ENCODE measurements at regions not wholly inside any gene's neighbourhood (a gene's known extent, or its start where the extent isn't known, plus 50 kb on each side); places are given as distances from the start of the nearest gene placed in this dataset.

DNA sequence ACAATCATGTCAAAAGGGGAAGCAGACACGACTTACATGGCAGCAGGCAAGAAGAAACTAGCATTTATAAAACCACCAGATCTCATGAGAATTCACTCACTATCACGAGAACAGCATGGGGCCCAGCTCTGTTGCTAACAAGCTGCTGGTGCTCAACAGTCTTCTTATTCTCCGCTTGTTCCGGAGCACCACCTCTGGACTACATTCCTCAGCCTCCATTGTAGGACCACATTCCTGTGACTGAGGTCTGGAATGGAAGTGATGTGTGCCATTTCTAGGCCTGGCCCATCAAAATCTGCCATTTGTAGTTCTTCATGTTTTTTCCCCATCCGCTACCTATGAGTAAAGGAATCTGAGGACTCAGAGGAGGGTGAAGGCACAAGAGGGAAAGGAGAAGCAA is 111.5 kb upstream of the PTCHD1 start:
- H3K27ac ChIP-seq (ENCODE audit: low read depth, low read length, severe bottlenecking) = no peak overlapping the region
- H3K9me3 ChIP-seq (ENCODE audit: control insufficient read depth, low read length) = no peaks in the 10 kb centered on the region
- 92% methylated on average over 2 of the region's 5 CpGs; no CpG with 5 or more reads in 1 of the 2 experiments for WGBS, 2 experiments (ENCODE audit: insufficient coverage in 2 of 2)
- no peak overlapping the region for H3K4me3 ChIP-seq (ENCODE audit: extremely low read depth, insufficient read depth, low read length, poor library complexity, severe bottlenecking)
- H3K36me3 ChIP-seq (ENCODE audit: control insufficient read depth, insufficient read depth, low read length) = no peaks in the 10 kb centered on the region
- H3K4me1 ChIP-seq (ENCODE audit: control insufficient read depth, insufficient read depth, low read length, poor library complexity, severe bottlenecking) = no peaks in the 10 kb centered on the region

DNA sequence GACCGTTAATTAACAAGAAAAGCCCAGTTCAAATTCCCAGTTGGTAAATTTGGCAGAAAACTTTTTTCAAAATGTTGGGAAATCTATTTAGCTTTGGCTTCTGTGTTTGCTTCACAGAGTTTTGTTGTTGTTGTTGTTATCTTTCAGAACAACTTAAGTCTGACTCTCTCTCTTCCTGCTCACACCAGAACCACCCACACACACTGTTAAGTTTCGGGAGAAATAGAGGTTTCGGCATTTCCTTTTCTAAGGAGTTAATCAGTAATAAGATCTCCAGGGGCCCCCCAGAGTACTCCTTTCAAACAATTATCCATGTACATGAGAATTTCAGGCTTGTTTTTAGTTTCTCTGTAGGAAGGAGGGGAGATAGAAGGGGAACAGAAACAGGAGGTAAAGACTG is 106.2 kb upstream of the PTCHD1 start:
- H3K4me3 ChIP-seq (ENCODE audit: extremely low read depth, insufficient read depth, low read length, poor library complexity, severe bottlenecking) = no peak overlapping the region
- no peaks in the 10 kb centered on the region for H3K9me3 ChIP-seq (ENCODE audit: control insufficient read depth, low read length)
- no peaks in the 10 kb centered on the region for H3K36me3 ChIP-seq (ENCODE audit: control insufficient read depth, insufficient read depth, low read length)
- no CpG with 5 or more reads among the region's 3 CpGs for WGBS, 2 experiments (ENCODE audit: insufficient coverage in 2 of 2)
- no peaks in the 10 kb centered on the region for H3K4me1 ChIP-seq (ENCODE audit: control insufficient read depth, insufficient read depth, low read length, poor library complexity, severe bottlenecking)
- H3K27ac ChIP-seq (ENCODE audit: low read depth, low read length, severe bottlenecking) = peak overlapping the region; percentile 72

DNA sequence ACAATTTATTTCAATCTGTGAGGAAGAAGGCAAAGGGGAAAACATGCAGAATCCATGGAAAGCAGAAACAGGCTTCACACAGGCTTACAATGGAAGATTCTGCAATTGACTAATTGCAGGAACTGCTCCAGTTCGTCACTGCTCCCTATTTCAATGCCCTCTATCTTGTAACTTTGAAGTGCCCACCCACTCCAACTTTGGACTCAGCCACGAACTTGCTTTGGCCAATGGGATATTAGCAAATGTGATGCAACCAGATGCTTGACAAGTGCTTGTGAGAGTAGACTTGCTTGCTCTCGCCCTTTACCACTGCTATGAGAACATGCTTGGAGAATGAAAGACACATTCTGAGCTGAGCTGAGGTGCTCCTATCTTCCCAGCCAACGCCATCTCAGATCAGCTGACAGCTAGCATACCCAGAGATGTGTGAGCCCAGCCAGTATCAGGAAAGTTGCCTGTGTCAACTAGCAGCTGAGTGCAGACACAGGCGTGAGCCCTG is 105.7 kb upstream of the PTCHD1 start:
- Histone ChIP-seq H3K36me3 (ENCODE audit: control insufficient read depth, insufficient read depth, low read length) (no peaks in the 10 kb centered on the region), H3K27ac (ENCODE audit: low read depth, low read length, severe bottlenecking) (peak overlapping the region; percentile 72), H3K4me3 (ENCODE audit: extremely low read depth, insufficient read depth, low read length, poor library complexity, severe bottlenecking) (no peak overlapping the region), H3K4me1 (ENCODE audit: control insufficient read depth, insufficient read depth, low read length, poor library complexity, severe bottlenecking) (no peaks in the 10 kb centered on the region), H3K9me3 (ENCODE audit: control insufficient read depth, low read length) (no peaks in the 10 kb centered on the region)
- WGBS, 2 experiments (ENCODE audit: insufficient coverage in 2 of 2) = 62 to 82% methylated on average over 2 of the region's 5 CpGs

DNA sequence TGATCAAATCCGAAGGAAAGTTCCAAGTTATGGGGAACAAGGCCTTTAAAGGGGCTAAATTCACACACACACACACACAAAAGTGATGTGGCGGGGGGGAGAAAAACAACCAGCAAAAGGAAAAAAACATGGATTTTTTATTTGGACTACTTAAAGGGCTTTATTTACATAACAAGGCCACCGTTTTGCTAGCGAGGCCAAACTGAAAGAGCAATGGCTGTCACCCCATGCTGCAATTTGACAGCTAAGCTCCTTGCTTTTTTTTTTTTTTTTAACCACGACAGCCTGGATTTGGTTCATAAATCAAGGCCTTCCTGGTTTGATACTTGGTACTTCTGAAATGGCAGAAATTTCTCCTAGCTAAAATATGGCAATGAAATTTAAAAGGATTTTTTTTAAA is 99.6 kb upstream of the PTCHD1 start:
- no CpG with 5 or more reads among the region's 5 CpGs for WGBS, 2 experiments (ENCODE audit: insufficient coverage in 2 of 2)
- H3K27ac ChIP-seq (ENCODE audit: low read depth, low read length, severe bottlenecking) = no peak overlapping the region

DNA sequence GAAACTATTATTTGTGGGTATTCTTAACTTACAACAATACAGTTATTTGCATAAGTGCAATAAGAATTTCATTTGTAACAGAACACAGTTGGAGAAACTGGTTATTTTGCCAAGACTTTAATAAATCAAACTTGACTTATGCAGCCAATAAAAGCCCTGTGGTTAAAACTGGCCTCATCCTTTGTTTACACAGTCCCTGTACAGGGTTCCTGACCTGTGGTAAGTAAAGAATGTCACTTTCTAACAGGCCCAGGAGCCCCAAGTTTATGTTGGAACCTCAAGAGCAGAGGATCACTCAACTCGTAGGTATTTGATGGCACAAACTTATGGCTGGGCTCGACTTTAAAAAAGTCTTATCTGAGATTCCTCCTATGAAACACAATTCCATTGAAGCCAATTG is 88.6 kb upstream of the PTCHD1 start:
- Histone ChIP-seq H3K27ac (ENCODE audit: low read depth, low read length, severe bottlenecking) (no peak overlapping the region), H3K9me3 (ENCODE audit: control insufficient read depth, low read length) (no peaks in the 10 kb centered on the region), H3K4me3 (ENCODE audit: extremely low read depth, insufficient read depth, low read length, poor library complexity, severe bottlenecking) (no peak overlapping the region), H3K36me3 (ENCODE audit: control insufficient read depth, insufficient read depth, low read length) (no peaks in the 10 kb centered on the region), H3K4me1 (ENCODE audit: control insufficient read depth, insufficient read depth, low read length, poor library complexity, severe bottlenecking) (no peaks in the 10 kb centered on the region)
- 100% methylated on average over 1 of the region's 2 CpGs; no CpG with 5 or more reads in 1 of the 2 experiments for WGBS, 2 experiments (ENCODE audit: insufficient coverage in 2 of 2)

More for the DNA sequence above, 99.6 kb upstream of the PTCHD1 start:
- no peak overlapping the region for H3K4me3 ChIP-seq (ENCODE audit: extremely low read depth, insufficient read depth, low read length, poor library complexity, severe bottlenecking)
- no peaks in the 10 kb centered on the region for H3K9me3 ChIP-seq (ENCODE audit: control insufficient read depth, low read length)
- no peaks in the 10 kb centered on the region for H3K4me1 ChIP-seq (ENCODE audit: control insufficient read depth, insufficient read depth, low read length, poor library complexity, severe bottlenecking)
- no peaks in the 10 kb centered on the region for H3K36me3 ChIP-seq (ENCODE audit: control insufficient read depth, insufficient read depth, low read length)

DNA sequence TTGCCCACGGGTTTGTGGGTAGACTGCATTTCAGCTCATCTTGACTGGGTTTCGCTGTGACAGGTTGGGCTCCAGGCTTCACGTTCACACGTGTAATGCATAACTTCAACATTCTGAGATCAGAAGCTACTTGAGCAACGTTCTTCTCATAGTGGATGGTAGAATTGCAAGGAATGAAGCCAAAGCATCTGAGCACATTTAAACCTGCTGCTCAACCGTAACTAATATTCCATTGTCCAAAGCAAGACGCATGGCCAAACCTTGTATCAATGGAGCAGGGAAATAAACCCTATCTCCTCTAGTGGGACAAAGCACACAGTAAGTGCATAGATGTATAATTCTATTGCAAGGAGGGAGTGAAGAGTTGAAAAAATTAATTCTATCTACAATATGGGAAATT is 86.5 kb upstream of the PTCHD1 start:
- WGBS, 2 experiments (ENCODE audit: insufficient coverage in 2 of 2) = no CpG with 5 or more reads among the region's 7 CpGs
- Histone ChIP-seq H3K27ac (ENCODE audit: low read depth, low read length, severe bottlenecking) (no peak overlapping the region), H3K9me3 (ENCODE audit: control insufficient read depth, low read length) (no peaks in the 10 kb centered on the region), H3K4me3 (ENCODE audit: extremely low read depth, insufficient read depth, low read length, poor library complexity, severe bottlenecking) (no peak overlapping the region), H3K36me3 (ENCODE audit: control insufficient read depth, insufficient read depth, low read length) (no peaks in the 10 kb centered on the region), H3K4me1 (ENCODE audit: control insufficient read depth, insufficient read depth, low read length, poor library complexity, severe bottlenecking) (no peaks in the 10 kb centered on the region)

DNA sequence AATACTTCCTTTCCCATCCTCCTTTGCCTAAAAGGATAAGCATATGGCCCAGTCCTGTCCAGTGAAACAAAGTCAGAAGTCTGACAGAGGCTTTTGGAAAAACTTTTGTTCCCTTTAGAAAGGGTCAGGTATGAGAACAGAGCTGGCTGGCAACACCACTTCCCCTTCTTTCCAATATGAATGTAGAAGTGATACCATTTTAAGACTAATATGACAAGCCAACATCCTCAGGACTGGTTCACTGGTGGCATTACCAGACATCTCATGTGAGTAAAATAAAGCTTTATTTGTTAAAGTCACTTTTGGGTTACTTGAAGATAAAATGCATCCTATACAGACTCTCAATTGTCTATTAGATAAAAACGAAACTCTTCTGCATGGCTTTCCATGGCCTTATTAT is 83.6 kb upstream of the PTCHD1 start:
- no peaks in the 10 kb centered on the region for H3K36me3 ChIP-seq (ENCODE audit: control insufficient read depth, insufficient read depth, low read length)
- H3K27ac ChIP-seq (ENCODE audit: low read depth, low read length, severe bottlenecking) = no peak overlapping the region
- no peaks in the 10 kb centered on the region for H3K9me3 ChIP-seq (ENCODE audit: control insufficient read depth, low read length)
- H3K4me1 ChIP-seq (ENCODE audit: control insufficient read depth, insufficient read depth, low read length, poor library complexity, severe bottlenecking) = no peaks in the 10 kb centered on the region
- H3K4me3 ChIP-seq (ENCODE audit: extremely low read depth, insufficient read depth, low read length, poor library complexity, severe bottlenecking) = no peak overlapping the region
- no CpG with 5 or more reads among the region's 1 CpG for WGBS, 2 experiments (ENCODE audit: insufficient coverage in 2 of 2)

DNA sequence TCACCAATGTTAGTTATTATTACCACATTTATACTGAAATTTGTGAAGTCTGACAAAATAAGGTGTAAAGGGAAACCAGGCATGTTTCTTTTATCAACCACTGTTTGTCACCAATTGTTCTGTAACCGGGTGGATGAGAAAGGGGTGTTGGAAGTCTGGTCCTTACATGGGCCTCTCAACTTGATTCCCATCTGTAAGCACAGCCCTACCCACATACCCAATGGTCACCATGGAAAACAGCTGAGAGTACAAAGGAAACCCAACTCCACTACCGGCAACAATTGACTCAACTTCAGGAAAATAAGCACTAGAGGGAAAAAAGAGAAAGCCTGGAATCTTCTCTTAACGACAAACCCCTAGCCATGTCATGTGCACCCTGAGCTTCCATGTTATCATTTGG is 70.8 kb upstream of the PTCHD1 start:
- no CpG with 5 or more reads among the region's 3 CpGs for WGBS, 2 experiments (ENCODE audit: insufficient coverage in 2 of 2)
- no peaks in the 10 kb centered on the region for H3K36me3 ChIP-seq (ENCODE audit: control insufficient read depth, insufficient read depth, low read length)
- H3K9me3 ChIP-seq (ENCODE audit: control insufficient read depth, low read length) = no peaks in the 10 kb centered on the region
- no peaks in the 10 kb centered on the region for H3K4me1 ChIP-seq (ENCODE audit: control insufficient read depth, insufficient read depth, low read length, poor library complexity, severe bottlenecking)
- H3K4me3 ChIP-seq (ENCODE audit: extremely low read depth, insufficient read depth, low read length, poor library complexity, severe bottlenecking) = no peak overlapping the region
- no peak overlapping the region for H3K27ac ChIP-seq (ENCODE audit: low read depth, low read length, severe bottlenecking)

DNA sequence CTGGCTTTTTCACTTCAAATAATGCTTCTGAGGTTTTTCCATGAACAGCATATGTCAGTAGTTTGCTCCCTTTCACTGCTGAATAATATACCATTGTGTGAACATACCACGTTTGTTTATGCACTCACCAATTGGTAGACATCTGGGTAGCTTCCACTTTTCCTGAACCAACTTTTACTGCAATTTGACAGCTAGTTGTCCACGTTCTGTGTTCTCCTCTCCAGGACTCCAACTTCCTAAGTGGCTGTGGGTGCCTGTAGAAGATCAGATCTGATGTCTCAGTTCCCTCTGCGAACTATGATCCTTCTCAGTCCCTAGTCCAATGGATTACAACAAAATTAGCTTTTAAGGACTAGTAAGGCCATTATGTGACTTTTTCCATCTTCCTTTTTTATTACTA is 64.7 kb upstream of the PTCHD1 start:
- no peaks in the 10 kb centered on the region for H3K4me1 ChIP-seq (ENCODE audit: control insufficient read depth, insufficient read depth, low read length, poor library complexity, severe bottlenecking)
- no peaks in the 10 kb centered on the region for H3K36me3 ChIP-seq (ENCODE audit: control insufficient read depth, insufficient read depth, low read length)
- no peaks in the 10 kb centered on the region for H3K9me3 ChIP-seq (ENCODE audit: control insufficient read depth, low read length)
- WGBS, 2 experiments (ENCODE audit: insufficient coverage in 2 of 2) = 80 to 100% methylated on average over 1 of the region's 3 CpGs
- no peak overlapping the region for H3K4me3 ChIP-seq (ENCODE audit: extremely low read depth, insufficient read depth, low read length, poor library complexity, severe bottlenecking)
- no peak overlapping the region for H3K27ac ChIP-seq (ENCODE audit: low read depth, low read length, severe bottlenecking)

DNA sequence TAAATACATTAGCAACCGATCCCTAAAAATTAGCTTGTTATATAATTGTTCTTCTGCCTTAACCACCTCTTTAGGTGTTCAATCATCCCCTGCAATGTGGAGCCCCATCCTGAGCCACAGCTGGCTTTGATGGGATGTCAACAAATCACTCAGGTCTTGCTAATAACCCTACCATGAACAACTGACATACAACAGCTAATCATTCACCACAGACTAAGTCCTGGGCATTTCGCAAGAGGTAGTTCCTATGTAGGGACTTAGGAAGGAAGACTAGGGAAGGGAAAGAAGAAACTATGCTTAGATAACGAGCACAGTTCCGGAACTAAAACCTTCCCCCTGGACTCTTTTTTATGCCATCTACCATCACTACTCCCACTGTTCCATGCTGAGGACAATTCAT is 63.6 kb upstream of the PTCHD1 start:
- WGBS, 2 experiments (ENCODE audit: insufficient coverage in 2 of 2) = 90% methylated on average over 2 of the region's 4 CpGs; no CpG with 5 or more reads in 1 of the 2 experiments
- no peak overlapping the region for H3K27ac ChIP-seq (ENCODE audit: low read depth, low read length, severe bottlenecking)
- no peaks in the 10 kb centered on the region for H3K36me3 ChIP-seq (ENCODE audit: control insufficient read depth, insufficient read depth, low read length)
- no peaks in the 10 kb centered on the region for H3K4me1 ChIP-seq (ENCODE audit: control insufficient read depth, insufficient read depth, low read length, poor library complexity, severe bottlenecking)
- H3K9me3 ChIP-seq (ENCODE audit: control insufficient read depth, low read length) = no peaks in the 10 kb centered on the region
- H3K4me3 ChIP-seq (ENCODE audit: extremely low read depth, insufficient read depth, low read length, poor library complexity, severe bottlenecking) = no peak overlapping the region

DNA sequence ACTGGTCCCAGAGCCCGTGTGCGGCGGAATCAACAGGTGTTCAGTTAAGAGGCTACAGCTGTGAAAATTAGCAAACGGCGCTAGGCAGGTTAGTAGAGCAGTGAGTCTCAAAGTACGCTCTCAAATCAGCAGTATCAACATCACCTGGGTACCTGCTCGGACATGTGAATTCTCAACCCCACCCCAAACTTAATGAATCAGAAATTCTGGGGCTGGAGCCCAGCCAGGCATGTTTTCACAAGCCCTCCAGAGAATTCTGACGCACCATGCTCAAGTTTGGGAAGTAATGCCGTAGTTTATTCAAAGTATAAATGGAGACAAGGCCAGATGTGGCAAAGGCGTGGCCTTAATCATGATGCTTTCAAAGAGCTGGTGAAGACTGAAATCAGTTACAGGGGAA is 58.2 kb upstream of the PTCHD1 start:
- Histone ChIP-seq H3K36me3 (ENCODE audit: control insufficient read depth, insufficient read depth, low read length) (no peaks in the 10 kb centered on the region), H3K9me3 (ENCODE audit: control insufficient read depth, low read length) (no peaks in the 10 kb centered on the region), H3K4me3 (ENCODE audit: extremely low read depth, insufficient read depth, low read length, poor library complexity, severe bottlenecking) (no peak overlapping the region), H3K4me1 (ENCODE audit: control insufficient read depth, insufficient read depth, low read length, poor library complexity, severe bottlenecking) (no peaks in the 10 kb centered on the region), H3K27ac (ENCODE audit: low read depth, low read length, severe bottlenecking) (no peak overlapping the region)
- WGBS, 2 experiments (ENCODE audit: insufficient coverage in 2 of 2) = 93% methylated on average over 3 to 8 of the region's 10 CpGs

Data from mesodermal cell (in vitro differentiated cells).